ENCODE measurements at regions not wholly inside any gene's neighbourhood (a gene's known extent, or its start where the extent isn't known, plus 50 kb on each side); places are given as distances from the start of the nearest gene placed in this dataset.

GRCh38 chr6:130682066-130682465 lies 145.1 kb upstream of the SMLR1 start:
- peaks cover 2% of the 10 kb centered on the region for H3K9me3 ChIP-seq (ENCODE audit: insufficient read depth, low read depth, low read length)
- no peak overlapping the region for H3K27ac ChIP-seq (ENCODE audit: low read depth, low read length)
- H3K27me3 ChIP-seq (ENCODE audit: insufficient read depth, low read length) = no peaks in the 10 kb centered on the region
- H4K12ac ChIP-seq (ENCODE audit: low read depth, low read length) = no peak overlapping the region
- no peak overlapping the region for H3K23ac ChIP-seq (ENCODE audit: low read length)
- no peak overlapping the region for H3K18ac ChIP-seq (ENCODE audit: low read length)
- H3K4ac ChIP-seq (ENCODE audit: low read depth, low read length) = no peak overlapping the region
- no peak overlapping the region for H2BK120ac ChIP-seq (ENCODE audit: insufficient read depth, low read length, poor library complexity)
- no peak overlapping the region for H4K8ac ChIP-seq (ENCODE audit: low read depth, low read length)
- no peak overlapping the region for H3K4me2 ChIP-seq (ENCODE audit: low read length)
- H3K14ac ChIP-seq (ENCODE audit: low read length) = no peak overlapping the region
- H2BK12ac ChIP-seq (ENCODE audit: low read length) = no peak overlapping the region
- H3K36me3 ChIP-seq (ENCODE audit: control insufficient read depth in 1 of 2, insufficient read depth in 2 of 2, low read length in 2 of 2) = no peaks in the 10 kb centered on the region
- H3K4me1 ChIP-seq (ENCODE audit: control insufficient read depth in 1 of 2, insufficient read depth in 2 of 2, low read length in 2 of 2) = no peaks in the 10 kb centered on the region
- H3K79me2 ChIP-seq (ENCODE audit: control insufficient read depth, insufficient read depth, low read length, poor library complexity) = no peaks in the 10 kb centered on the region
- no peak overlapping the region for H4K91ac ChIP-seq (ENCODE audit: low read depth, low read length)
- H2AFZ ChIP-seq (ENCODE audit: insufficient read depth, low read length, poor library complexity) = no peak overlapping the region
- no peak for DNase-seq
- no CpG with 5 or more reads among the region's 5 CpGs for WGBS (ENCODE audit: extremely low coverage, insufficient coverage, insufficient read length)
- H2AK5ac ChIP-seq (ENCODE audit: low read length) = no peak overlapping the region
- no peak overlapping the region for H3K9ac ChIP-seq (ENCODE audit: low read length)
- H3K79me1 ChIP-seq (ENCODE audit: low read length) = no peaks in the 10 kb centered on the region
- no peak overlapping the region for H3K4me3 ChIP-seq (ENCODE audit: low read depth, low read length)
- H2BK5ac ChIP-seq (ENCODE audit: low read depth, low read length, poor library complexity) = no peak overlapping the region

GRCh38 chr6:130683761-130684517 lies 143.3 kb upstream of the SMLR1 start:
- Histone ChIP-seq H4K8ac (ENCODE audit: low read depth, low read length) (no peak overlapping the region), H2BK5ac (ENCODE audit: low read depth, low read length, poor library complexity) (no peak overlapping the region), H3K14ac (ENCODE audit: low read length) (no peak overlapping the region), H3K23ac (ENCODE audit: low read length) (peak overlapping the region; percentile 98), H3K27me3 (ENCODE audit: insufficient read depth, low read length) (no peaks in the 10 kb centered on the region), H3K4me3 (ENCODE audit: low read depth, low read length) (peak overlapping the region; percentile 61), H3K4ac (ENCODE audit: low read depth, low read length) (no peak overlapping the region), H3K9me3 (ENCODE audit: insufficient read depth, low read depth, low read length) (peaks cover 2% of the 10 kb centered on the region), H3K18ac (ENCODE audit: low read length) (no peak overlapping the region), H4K91ac (ENCODE audit: low read depth, low read length) (no peak overlapping the region), H3K4me1 (ENCODE audit: control insufficient read depth in 1 of 2, insufficient read depth in 2 of 2, low read length in 2 of 2) (no peaks in the 10 kb centered on the region), H2AK5ac (ENCODE audit: low read length) (no peak overlapping the region), H3K79me2 (ENCODE audit: control insufficient read depth, insufficient read depth, low read length, poor library complexity) (no peaks in the 10 kb centered on the region), H3K9ac (ENCODE audit: low read length) (no peak overlapping the region), H2AFZ (ENCODE audit: insufficient read depth, low read length, poor library complexity) (no peak overlapping the region), H2BK12ac (ENCODE audit: low read length) (no peak overlapping the region), H4K12ac (ENCODE audit: low read depth, low read length) (no peak overlapping the region), H2BK120ac (ENCODE audit: insufficient read depth, low read length, poor library complexity) (no peak overlapping the region), H3K4me2 (ENCODE audit: low read length) (no peak overlapping the region), H3K36me3 (ENCODE audit: control insufficient read depth in 1 of 2, insufficient read depth in 2 of 2, low read length in 2 of 2) (no peaks in the 10 kb centered on the region), H3K79me1 (ENCODE audit: low read length) (no peaks in the 10 kb centered on the region), H3K27ac (ENCODE audit: low read depth, low read length) (no peak overlapping the region)
- WGBS (ENCODE audit: extremely low coverage, insufficient coverage, insufficient read length) = no CpG with 5 or more reads among the region's 7 CpGs
- DNase-seq = no peak

- Histone ChIP-seq H3K23ac (ENCODE audit: low read length) (no peak overlapping the region), H4K8ac (ENCODE audit: low read depth, low read length) (no peak overlapping the region), H3K36me3 (ENCODE audit: control insufficient read depth in 1 of 2, insufficient read depth in 2 of 2, low read length in 2 of 2) (no peaks in the 10 kb centered on the region), H2BK120ac (ENCODE audit: insufficient read depth, low read length, poor library complexity) (no peak overlapping the region), H3K79me1 (ENCODE audit: low read length) (no peaks in the 10 kb centered on the region), H3K79me2 (ENCODE audit: control insufficient read depth, insufficient read depth, low read length, poor library complexity) (no peaks in the 10 kb centered on the region), H3K14ac (ENCODE audit: low read length) (no peak overlapping the region), H3K27ac (ENCODE audit: low read depth, low read length) (no peak overlapping the region), H4K12ac (ENCODE audit: low read depth, low read length) (no peak overlapping the region), H3K4me3 (ENCODE audit: low read depth, low read length) (no peak overlapping the region), H3K4ac (ENCODE audit: low read depth, low read length) (no peak overlapping the region), H3K4me2 (ENCODE audit: low read length) (no peak overlapping the region), H3K18ac (ENCODE audit: low read length) (no peak overlapping the region), H4K91ac (ENCODE audit: low read depth, low read length) (no peak overlapping the region), H2BK5ac (ENCODE audit: low read depth, low read length, poor library complexity) (no peak overlapping the region), H2AFZ (ENCODE audit: insufficient read depth, low read length, poor library complexity) (no peak overlapping the region), H2BK12ac (ENCODE audit: low read length) (no peak overlapping the region), H3K27me3 (ENCODE audit: insufficient read depth, low read length) (no peaks in the 10 kb centered on the region), H3K9me3 (ENCODE audit: insufficient read depth, low read depth, low read length) (no peaks in the 10 kb centered on the region), H2AK5ac (ENCODE audit: low read length) (no peak overlapping the region), H3K9ac (ENCODE audit: low read length) (no peak overlapping the region), H3K4me1 (ENCODE audit: control insufficient read depth in 1 of 2, insufficient read depth in 2 of 2, low read length in 2 of 2) (no peaks in the 10 kb centered on the region)
- DNase-seq = no peak
- WGBS (ENCODE audit: extremely low coverage, insufficient coverage, insufficient read length) = no CpG with 5 or more reads among the region's 2 CpGs
These were observed 134.5 kb upstream of the SMLR1 start for GRCh38 chr6:130692659-130693058.

GRCh38 chr6:130693944-130694343 lies 133.3 kb upstream of the SMLR1 start:
- H3K79me2 ChIP-seq (ENCODE audit: control insufficient read depth, insufficient read depth, low read length, poor library complexity) = no peaks in the 10 kb centered on the region
- no peak overlapping the region for H3K23ac ChIP-seq (ENCODE audit: low read length)
- no peak overlapping the region for H3K18ac ChIP-seq (ENCODE audit: low read length)
- no peak overlapping the region for H4K91ac ChIP-seq (ENCODE audit: low read depth, low read length)
- WGBS (ENCODE audit: extremely low coverage, insufficient coverage, insufficient read length) = no CpG with 5 or more reads among the region's 2 CpGs
- H4K12ac ChIP-seq (ENCODE audit: low read depth, low read length) = no peak overlapping the region
- H3K4ac ChIP-seq (ENCODE audit: low read depth, low read length) = no peak overlapping the region
- no peak overlapping the region for H4K8ac ChIP-seq (ENCODE audit: low read depth, low read length)
- no peaks in the 10 kb centered on the region for H3K9me3 ChIP-seq (ENCODE audit: insufficient read depth, low read depth, low read length)
- H3K9ac ChIP-seq (ENCODE audit: low read length) = no peak overlapping the region
- no peak overlapping the region for H2BK5ac ChIP-seq (ENCODE audit: low read depth, low read length, poor library complexity)
- no peaks in the 10 kb centered on the region for H3K27me3 ChIP-seq (ENCODE audit: insufficient read depth, low read length)
- no peak overlapping the region for H3K4me3 ChIP-seq (ENCODE audit: low read depth, low read length)
- no peak overlapping the region for H3K4me2 ChIP-seq (ENCODE audit: low read length)
- H3K79me1 ChIP-seq (ENCODE audit: low read length) = no peaks in the 10 kb centered on the region
- no peak overlapping the region for H3K14ac ChIP-seq (ENCODE audit: low read length)
- no peaks in the 10 kb centered on the region for H3K36me3 ChIP-seq (ENCODE audit: control insufficient read depth in 1 of 2, insufficient read depth in 2 of 2, low read length in 2 of 2)
- DNase-seq = peak; percentile 27 to 77
- H2BK12ac ChIP-seq (ENCODE audit: low read length) = no peak overlapping the region
- H2AFZ ChIP-seq (ENCODE audit: insufficient read depth, low read length, poor library complexity) = no peak overlapping the region
- H2BK120ac ChIP-seq (ENCODE audit: insufficient read depth, low read length, poor library complexity) = no peak overlapping the region
- H3K4me1 ChIP-seq (ENCODE audit: control insufficient read depth in 1 of 2, insufficient read depth in 2 of 2, low read length in 2 of 2) = no peaks in the 10 kb centered on the region
- no peak overlapping the region for H2AK5ac ChIP-seq (ENCODE audit: low read length)
- no peak overlapping the region for H3K27ac ChIP-seq (ENCODE audit: low read depth, low read length)

All from trophoblast cell (in vitro differentiated cells and primary cell).